ENCODE measurements at regions not wholly inside any gene's neighbourhood (a gene's known extent, or its start where the extent isn't known, plus 50 kb on each side); places are given as distances from the start of the nearest gene placed in this dataset.

DNA sequence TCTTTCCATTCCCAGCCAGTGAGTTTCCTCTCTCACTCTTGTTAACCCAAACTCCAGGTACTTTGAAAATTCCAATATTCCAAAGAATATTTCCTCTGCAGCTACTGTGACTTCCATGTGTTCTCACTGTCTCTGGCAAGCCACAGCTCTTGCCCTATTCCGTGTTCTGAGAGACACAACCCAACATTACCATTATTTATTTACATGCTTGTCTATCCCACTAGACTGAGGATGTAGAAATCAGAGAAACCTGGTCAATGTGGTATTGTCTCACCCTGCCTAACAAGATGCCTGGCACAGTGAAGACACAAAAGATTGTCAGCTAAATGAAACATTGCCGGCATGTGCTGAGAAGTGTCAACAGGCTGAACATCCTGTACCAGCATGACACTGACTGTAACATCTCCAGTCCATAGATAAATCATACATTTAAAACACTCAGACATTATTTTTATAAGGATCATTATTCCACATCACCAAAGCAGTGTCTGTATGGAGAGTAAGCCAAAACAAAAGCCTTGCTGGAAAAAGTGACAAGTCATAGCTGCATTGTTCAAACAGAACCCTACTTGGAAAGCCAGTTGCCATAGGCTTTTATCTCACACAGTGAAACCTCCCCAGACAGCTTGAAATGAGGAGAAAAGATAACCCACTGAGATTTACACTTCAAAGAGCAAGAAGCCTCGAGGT lies 72.3 kb downstream of the SIPA1L2 start:
- TF ChIP-seq, protein P1, sequence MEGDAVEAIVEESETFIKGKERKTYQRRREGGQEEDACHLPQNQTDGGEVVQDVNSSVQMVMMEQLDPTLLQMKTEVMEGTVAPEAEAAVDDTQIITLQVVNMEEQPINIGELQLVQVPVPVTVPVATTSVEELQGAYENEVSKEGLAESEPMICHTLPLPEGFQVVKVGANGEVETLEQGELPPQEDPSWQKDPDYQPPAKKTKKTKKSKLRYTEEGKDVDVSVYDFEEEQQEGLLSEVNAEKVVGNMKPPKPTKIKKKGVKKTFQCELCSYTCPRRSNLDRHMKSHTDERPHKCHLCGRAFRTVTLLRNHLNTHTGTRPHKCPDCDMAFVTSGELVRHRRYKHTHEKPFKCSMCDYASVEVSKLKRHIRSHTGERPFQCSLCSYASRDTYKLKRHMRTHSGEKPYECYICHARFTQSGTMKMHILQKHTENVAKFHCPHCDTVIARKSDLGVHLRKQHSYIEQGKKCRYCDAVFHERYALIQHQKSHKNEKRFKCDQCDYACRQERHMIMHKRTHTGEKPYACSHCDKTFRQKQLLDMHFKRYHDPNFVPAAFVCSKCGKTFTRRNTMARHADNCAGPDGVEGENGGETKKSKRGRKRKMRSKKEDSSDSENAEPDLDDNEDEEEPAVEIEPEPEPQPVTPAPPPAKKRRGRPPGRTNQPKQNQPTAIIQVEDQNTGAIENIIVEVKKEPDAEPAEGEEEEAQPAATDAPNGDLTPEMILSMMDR (conservative IDR thresholded peaks at IDR 0.05) = no peak
- TF ChIP-seq ZFX (IDR thresholded peaks at IDR 0.05) = no peak

Data from C4-2B (cell line).